HG02642 (cell line): ENCODE measurements at regions not wholly inside any gene's neighbourhood (a gene's known extent, or its start where the extent isn't known, plus 50 kb on each side); places are given as distances from the start of the nearest gene placed in this dataset.

Experiments used
- ATAC-seq: cut with Tn5 transposase; IDR thresholded peaks from one replicate; pipeline ENCODE4 v1.9.1; 2021; ENCODE audit warnings: mild to moderate bottlenecking; ENCODE audit not compliant: unreplicated experiment, poor library complexity

GRCh38 chr3:159789742-159790635, 198.6 kb upstream of the IL12A start:
- ATAC-seq: no peak

GRCh38 chr3:159791336-159791735, 197.3 kb upstream of the IL12A start:
- no peak for ATAC-seq

GRCh38 chr3:159792070-159792469, 196.6 kb upstream of the IL12A start:
- no peak for ATAC-seq

GRCh38 chr3:159795042-159795441, 193.6 kb upstream of the IL12A start:
- ATAC-seq: no peak

GRCh38 chr3:159795681-159796175, 192.9 kb upstream of the IL12A start:
- ATAC-seq: no peak

GRCh38 chr3:159796226-159796625, 192.4 kb upstream of the IL12A start:
- ATAC-seq: no peak

GRCh38 chr3:159796744-159797143, 191.9 kb upstream of the IL12A start:
- no peak for ATAC-seq

- no peak for ATAC-seq
Measured at GRCh38 chr3:159797771-159798170, 190.9 kb upstream of the IL12A start.

GRCh38 chr3:159798951-159799350, 189.7 kb upstream of the IL12A start:
- ATAC-seq: no peak

- no peak for ATAC-seq
Measured at GRCh38 chr3:159800434-159801155, 188.0 kb upstream of the IL12A start.

- no peak for ATAC-seq
Measured at GRCh38 chr3:159802864-159803263, 185.8 kb upstream of the IL12A start.

GRCh38 chr3:159803459-159803858, 185.2 kb upstream of the IL12A start:
- no peak for ATAC-seq

GRCh38 chr3:159804726-159805410, 183.8 kb upstream of the IL12A start:
- ATAC-seq: peak; percentile 95

- no peak for ATAC-seq
Measured at GRCh38 chr3:159805411-159805772, 183.2 kb upstream of the IL12A start.

- ATAC-seq: no peak
Measured at GRCh38 chr3:159806412-159806811, 182.2 kb upstream of the IL12A start.

- ATAC-seq: no peak
Measured at GRCh38 chr3:159807137-159808040, 181.2 kb upstream of the IL12A start.

GRCh38 chr3:159813822-159814531, 174.7 kb upstream of the IL12A start:
- ATAC-seq: no peak

GRCh38 chr3:159816512-159816911, 172.1 kb upstream of the IL12A start:
- ATAC-seq: no peak

GRCh38 chr3:159817126-159817525, 171.5 kb upstream of the IL12A start:
- no peak for ATAC-seq
